ENCODE measurements at regions not wholly inside any gene's neighbourhood (a gene's known extent, or its start where the extent isn't known, plus 50 kb on each side); places are given as distances from the start of the nearest gene placed in this dataset.
A peak's percentile ranks its signal among the peaks of the same experiment; 100 is the strongest.

DNA sequence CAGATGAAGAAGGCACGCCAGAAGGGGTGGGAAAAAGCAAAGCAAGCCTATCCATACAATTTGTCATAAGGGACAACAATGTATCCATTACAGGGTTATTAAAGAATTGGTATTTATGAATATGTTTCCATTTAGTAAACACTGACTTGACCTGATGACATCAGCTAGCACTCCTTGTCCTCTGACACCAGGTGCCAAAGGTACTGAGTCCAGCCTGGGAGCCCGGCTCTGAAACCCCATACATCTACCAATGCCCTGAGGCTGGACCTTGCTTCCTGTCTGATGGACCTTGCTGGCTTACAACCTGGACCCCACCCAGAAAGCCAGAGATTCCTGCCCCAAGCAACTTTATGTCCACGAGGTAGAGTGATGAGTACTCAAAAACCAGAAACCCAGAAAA lies 263.0 kb upstream of the ATP11B start:
- TF ChIP-seq POLR2AphosphoS5 (IDR thresholded peaks at IDR 0.05) = no peak
- TF ChIP-seq, protein P1, sequence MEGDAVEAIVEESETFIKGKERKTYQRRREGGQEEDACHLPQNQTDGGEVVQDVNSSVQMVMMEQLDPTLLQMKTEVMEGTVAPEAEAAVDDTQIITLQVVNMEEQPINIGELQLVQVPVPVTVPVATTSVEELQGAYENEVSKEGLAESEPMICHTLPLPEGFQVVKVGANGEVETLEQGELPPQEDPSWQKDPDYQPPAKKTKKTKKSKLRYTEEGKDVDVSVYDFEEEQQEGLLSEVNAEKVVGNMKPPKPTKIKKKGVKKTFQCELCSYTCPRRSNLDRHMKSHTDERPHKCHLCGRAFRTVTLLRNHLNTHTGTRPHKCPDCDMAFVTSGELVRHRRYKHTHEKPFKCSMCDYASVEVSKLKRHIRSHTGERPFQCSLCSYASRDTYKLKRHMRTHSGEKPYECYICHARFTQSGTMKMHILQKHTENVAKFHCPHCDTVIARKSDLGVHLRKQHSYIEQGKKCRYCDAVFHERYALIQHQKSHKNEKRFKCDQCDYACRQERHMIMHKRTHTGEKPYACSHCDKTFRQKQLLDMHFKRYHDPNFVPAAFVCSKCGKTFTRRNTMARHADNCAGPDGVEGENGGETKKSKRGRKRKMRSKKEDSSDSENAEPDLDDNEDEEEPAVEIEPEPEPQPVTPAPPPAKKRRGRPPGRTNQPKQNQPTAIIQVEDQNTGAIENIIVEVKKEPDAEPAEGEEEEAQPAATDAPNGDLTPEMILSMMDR (IDR thresholded peaks at IDR 0.05) = no peak
- TF ChIP-seq POLR2A (IDR thresholded peaks at IDR 0.05; ENCODE audit: low read depth) = no peak
- no peak for TF ChIP-seq EP300 (IDR thresholded peaks at IDR 0.05)
- Histone ChIP-seq H3K27me3 (no peaks in the 10 kb centered on the region), H3K27ac (replicated peaks in 1 of 4) (no peak overlapping the region), H3K4me3 (no peak overlapping the region), H3K9me3 (no peaks in the 10 kb centered on the region), H3K36me3 (no peaks in the 10 kb centered on the region), H3K4me1 (no peaks in the 10 kb centered on the region)
- intact Hi-C loops (cut with DNase I) = no loop called here
- WGBS = 75% methylated on average over 3 of the region's 3 CpGs
- DNase-seq (ENCODE audit: extremely low spot score) = peak; percentile 21

DNA sequence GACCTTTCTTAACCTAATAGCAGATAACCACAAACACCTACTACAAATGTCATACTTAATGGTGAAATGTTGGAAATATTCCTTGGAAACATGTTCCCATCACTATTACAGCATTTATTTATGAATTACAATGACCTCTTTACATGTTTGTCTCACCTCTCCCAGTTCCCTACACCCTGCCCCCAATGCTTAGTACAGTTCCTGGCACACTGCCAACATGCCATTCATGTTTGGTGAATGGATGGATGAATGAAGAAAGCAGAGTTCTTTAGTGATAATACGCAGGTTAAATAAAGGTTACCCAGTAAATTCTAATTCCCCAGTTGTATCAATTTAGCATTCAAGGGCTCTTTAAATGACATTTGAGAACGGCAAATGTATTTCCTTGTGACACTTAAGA lies 259.9 kb upstream of the ATP11B start:
- TF ChIP-seq POLR2AphosphoS5 (IDR thresholded peaks at IDR 0.05) (no peak), POLR2A (IDR thresholded peaks at IDR 0.05; ENCODE audit: low read depth) (no peak), EP300 (IDR thresholded peaks at IDR 0.05) (no peak)
- TF ChIP-seq, protein P1 (IDR thresholded peaks at IDR 0.05) = no peak

DNA sequence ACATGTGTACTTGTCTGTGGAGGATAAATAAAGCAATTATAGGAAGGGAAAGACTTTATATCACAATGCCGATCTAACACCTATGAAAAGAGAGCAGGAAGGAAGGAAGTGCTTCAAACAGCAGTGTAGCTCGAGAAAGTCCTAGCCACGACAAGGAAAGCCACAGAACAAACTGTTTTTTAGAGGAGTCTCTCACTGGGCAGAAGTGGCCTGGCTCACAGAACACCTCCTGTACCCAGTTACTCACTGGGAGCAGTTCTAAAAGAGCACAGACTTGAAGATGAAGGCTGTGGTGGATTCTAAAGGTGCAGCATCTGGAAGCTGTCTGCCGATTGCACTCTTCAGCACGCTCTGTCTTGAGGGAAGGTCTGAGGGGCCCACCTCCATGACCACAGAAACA lies 248.8 kb upstream of the ATP11B start:
- Histone ChIP-seq H3K9me3 (no peaks in the 10 kb centered on the region), H3K4me3 (no peak overlapping the region), H3K36me3 (no peaks in the 10 kb centered on the region), H3K27ac (replicated peaks in 1 of 4) (no peak overlapping the region), H3K27me3 (no peaks in the 10 kb centered on the region), H3K4me1 (no peaks in the 10 kb centered on the region)
- no peak for TF ChIP-seq EP300 (IDR thresholded peaks at IDR 0.05)
- no peak for TF ChIP-seq POLR2AphosphoS5 (IDR thresholded peaks at IDR 0.05)
- TF ChIP-seq, protein P1 (IDR thresholded peaks at IDR 0.05) = no peak
- 82% methylated on average over 4 of the region's 5 CpGs for WGBS
- intact Hi-C loops (cut with DNase I) = no loop called here
- peak; percentile 81 for DNase-seq (ENCODE audit: extremely low spot score)

More for the DNA sequence above, 259.9 kb upstream of the ATP11B start:
- Histone ChIP-seq H3K4me1 (no peaks in the 10 kb centered on the region), H3K9me3 (no peaks in the 10 kb centered on the region), H3K27ac (replicated peaks in 1 of 4) (no peak overlapping the region), H3K4me3 (no peak overlapping the region), H3K27me3 (no peaks in the 10 kb centered on the region), H3K36me3 (no peaks in the 10 kb centered on the region)
- intact Hi-C loops (cut with DNase I) = no loop called here
- 67% methylated on average over 2 of the region's 2 CpGs for WGBS
- peak; percentile 37 for DNase-seq (ENCODE audit: extremely low spot score)

DNA sequence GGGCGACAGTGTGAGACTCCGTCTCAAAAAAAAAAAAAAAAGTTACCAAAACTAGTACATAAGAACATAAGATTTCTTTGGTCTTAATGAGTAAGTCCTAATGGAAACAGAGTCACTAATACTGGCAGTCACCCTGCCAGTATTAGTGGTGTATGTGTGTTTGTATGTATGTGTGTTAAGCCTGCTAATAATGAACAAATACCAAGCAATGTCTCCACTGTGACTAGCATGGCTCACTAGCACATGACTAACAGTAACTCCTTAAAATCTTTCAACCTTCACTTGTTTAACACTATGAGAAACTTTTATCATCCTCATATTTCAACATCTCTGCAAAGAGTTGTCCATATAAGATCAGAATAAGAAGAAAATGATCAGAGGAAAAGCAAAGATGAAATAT lies 231.0 kb upstream of the ATP11B start:
- TF ChIP-seq POLR2A (IDR thresholded peaks at IDR 0.05; ENCODE audit: low read depth) (no peak), EP300 (IDR thresholded peaks at IDR 0.05) (no peak), POLR2AphosphoS5 (IDR thresholded peaks at IDR 0.05) (no peak)
- TF ChIP-seq, protein P1 (IDR thresholded peaks at IDR 0.05) = no peak
- Histone ChIP-seq H3K4me1 (peaks cover 0 to 7% (median 5%) of the 10 kb centered on the region in 4 donors), H3K4me3 (no peak overlapping the region), H3K27me3 (no peaks in the 10 kb centered on the region), H3K36me3 (no peaks in the 10 kb centered on the region), H3K9me3 (peaks cover 0 to 4% (median 0%) of the 10 kb centered on the region in 4 donors), H3K27ac (replicated peaks in 1 of 4) (no peak overlapping the region)
- WGBS = 98% methylated on average over 2 of the region's 2 CpGs
- DNase-seq (ENCODE audit: extremely low spot score) = no peak
- intact Hi-C loops (cut with DNase I) = no loop called here

Data from esophagus muscularis mucosa (tissue), 4 donors.